ENCODE measurements at regions not wholly inside any gene's neighbourhood (a gene's known extent, or its start where the extent isn't known, plus 50 kb on each side); places are given as distances from the start of the nearest gene placed in this dataset.

GRCh38 chr12:88650715-88651114 is 70.4 kb upstream of the KITLG start:
- no peak for DNase-seq (ENCODE audit: extremely low spot score, unreplicated experiment)
- Mint-ChIP-seq H3K4me1 (ENCODE audit: unreplicated experiment) (no peaks in the 10 kb centered on the region), H3K9me3 (ENCODE audit: unreplicated experiment) (peaks cover 5% of the 10 kb centered on the region), H3K36me3 (ENCODE audit: unreplicated experiment) (no peaks in the 10 kb centered on the region), H3K4me3 (ENCODE audit: unreplicated experiment) (no peak overlapping the region), H3K27me3 (ENCODE audit: unreplicated experiment) (peaks cover 2% of the 10 kb centered on the region), H3K27ac (ENCODE audit: unreplicated experiment) (no peak overlapping the region)
- TF ChIP-seq, protein P1, sequence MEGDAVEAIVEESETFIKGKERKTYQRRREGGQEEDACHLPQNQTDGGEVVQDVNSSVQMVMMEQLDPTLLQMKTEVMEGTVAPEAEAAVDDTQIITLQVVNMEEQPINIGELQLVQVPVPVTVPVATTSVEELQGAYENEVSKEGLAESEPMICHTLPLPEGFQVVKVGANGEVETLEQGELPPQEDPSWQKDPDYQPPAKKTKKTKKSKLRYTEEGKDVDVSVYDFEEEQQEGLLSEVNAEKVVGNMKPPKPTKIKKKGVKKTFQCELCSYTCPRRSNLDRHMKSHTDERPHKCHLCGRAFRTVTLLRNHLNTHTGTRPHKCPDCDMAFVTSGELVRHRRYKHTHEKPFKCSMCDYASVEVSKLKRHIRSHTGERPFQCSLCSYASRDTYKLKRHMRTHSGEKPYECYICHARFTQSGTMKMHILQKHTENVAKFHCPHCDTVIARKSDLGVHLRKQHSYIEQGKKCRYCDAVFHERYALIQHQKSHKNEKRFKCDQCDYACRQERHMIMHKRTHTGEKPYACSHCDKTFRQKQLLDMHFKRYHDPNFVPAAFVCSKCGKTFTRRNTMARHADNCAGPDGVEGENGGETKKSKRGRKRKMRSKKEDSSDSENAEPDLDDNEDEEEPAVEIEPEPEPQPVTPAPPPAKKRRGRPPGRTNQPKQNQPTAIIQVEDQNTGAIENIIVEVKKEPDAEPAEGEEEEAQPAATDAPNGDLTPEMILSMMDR (IDR thresholded peaks at IDR 0.05) = no peak

- peaks cover 2% of the 10 kb centered on the region for H3K9me3 Mint-ChIP-seq (ENCODE audit: unreplicated experiment)
- no peak overlapping the region for H3K4me3 Mint-ChIP-seq (ENCODE audit: unreplicated experiment)
- no peaks in the 10 kb centered on the region for H3K36me3 Mint-ChIP-seq (ENCODE audit: unreplicated experiment)
- H3K27me3 Mint-ChIP-seq (ENCODE audit: unreplicated experiment) = peaks cover 2% of the 10 kb centered on the region
- DNase-seq (ENCODE audit: extremely low spot score, unreplicated experiment) = no peak
- no peaks in the 10 kb centered on the region for H3K4me1 Mint-ChIP-seq (ENCODE audit: unreplicated experiment)
- TF ChIP-seq, protein P1 (IDR thresholded peaks at IDR 0.05) = no peak
- H3K27ac Mint-ChIP-seq (ENCODE audit: unreplicated experiment) = no peak overlapping the region
Observed at GRCh38 chr12:88648625-88649024, 68.4 kb upstream of the KITLG start.

- H3K4me3 Mint-ChIP-seq (ENCODE audit: unreplicated experiment) = no peak overlapping the region
- no peak for DNase-seq (ENCODE audit: extremely low spot score, unreplicated experiment)
- no peak overlapping the region for H3K27ac Mint-ChIP-seq (ENCODE audit: unreplicated experiment)
- H3K27me3 Mint-ChIP-seq (ENCODE audit: unreplicated experiment) = no peaks in the 10 kb centered on the region
- TF ChIP-seq, protein P1 (IDR thresholded peaks at IDR 0.05) = no peak
- no peaks in the 10 kb centered on the region for H3K9me3 Mint-ChIP-seq (ENCODE audit: unreplicated experiment)
- no peaks in the 10 kb centered on the region for H3K36me3 Mint-ChIP-seq (ENCODE audit: unreplicated experiment)
- H3K4me1 Mint-ChIP-seq (ENCODE audit: unreplicated experiment) = peaks cover 4% of the 10 kb centered on the region
Observed at GRCh38 chr12:88646824-88647223, 66.6 kb upstream of the KITLG start.

DNA sequence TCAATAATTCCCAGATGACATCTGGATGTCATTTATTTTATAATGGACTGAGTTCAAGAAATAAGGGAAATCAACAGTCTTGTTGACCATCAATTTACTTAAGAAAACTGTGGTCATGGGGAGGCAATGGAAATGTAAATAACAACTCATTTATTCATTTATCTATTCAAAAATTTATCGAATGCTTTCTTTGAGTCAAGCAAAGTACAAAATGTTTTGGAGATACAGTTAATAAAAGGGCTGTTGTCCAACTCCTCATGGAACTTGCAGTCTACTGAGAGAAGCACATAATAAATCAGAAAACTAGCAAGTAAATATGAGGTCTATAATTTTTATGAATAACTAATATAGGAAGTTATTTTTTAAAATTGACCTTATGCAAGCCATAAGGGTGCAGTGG is 65.5 kb upstream of the KITLG start:
- Mint-ChIP-seq H3K9me3 (ENCODE audit: unreplicated experiment) (no peaks in the 10 kb centered on the region), H3K4me3 (ENCODE audit: unreplicated experiment) (no peak overlapping the region), H3K27ac (ENCODE audit: unreplicated experiment) (no peak overlapping the region), H3K27me3 (ENCODE audit: unreplicated experiment) (no peaks in the 10 kb centered on the region), H3K4me1 (ENCODE audit: unreplicated experiment) (peaks cover 4% of the 10 kb centered on the region), H3K36me3 (ENCODE audit: unreplicated experiment) (no peaks in the 10 kb centered on the region)
- no peak for DNase-seq (ENCODE audit: extremely low spot score, unreplicated experiment)
- TF ChIP-seq, protein P1 (IDR thresholded peaks at IDR 0.05) = no peak

GRCh38 chr12:88644946-88645702 is 64.9 kb upstream of the KITLG start:
- Mint-ChIP-seq H3K27me3 (ENCODE audit: unreplicated experiment) (no peaks in the 10 kb centered on the region), H3K27ac (ENCODE audit: unreplicated experiment) (no peak overlapping the region), H3K4me3 (ENCODE audit: unreplicated experiment) (no peak overlapping the region), H3K9me3 (ENCODE audit: unreplicated experiment) (no peaks in the 10 kb centered on the region), H3K4me1 (ENCODE audit: unreplicated experiment) (peaks cover 4% of the 10 kb centered on the region), H3K36me3 (ENCODE audit: unreplicated experiment) (no peaks in the 10 kb centered on the region)
- TF ChIP-seq, protein P1 (IDR thresholded peaks at IDR 0.05) = no peak
- no peak for DNase-seq (ENCODE audit: extremely low spot score, unreplicated experiment)
